Activated T-cell treated with anti-CD3 and anti-CD28 coated beads, Interleukin-2, amount 50 U/mL, for 72 hours (primary cell): ENCODE measurements at regions not wholly inside any gene's neighbourhood (a gene's known extent, or its start where the extent isn't known, plus 50 kb on each side); places are given as distances from the start of the nearest gene placed in this dataset.

ENCODE experiments used
- ATAC-seq, 2 donors: fragments of 150-1000 bp; cut with Tn5 transposase; replicated peaks in 1 of 2; 2 replicates each; pipeline ENCODE4 v1.10.0; 2021; ENCODE audit warnings: moderate library complexity in 2 of 2, mild to moderate bottlenecking in 1 of 2
- DNase-seq, 2 donors: peaks; one replicate each; pipeline ENCODE4 v3.0.0; 2021 to 2022; ENCODE audit warnings: mixed read lengths in 1 of 2
- H3K27ac Mint-ChIP-seq: one replicate; pipeline ENCODE4 v1.8.0; 2022; ENCODE audit warnings: mild to moderate bottlenecking, moderate library complexity, mixed read lengths
- H3K27me3 Mint-ChIP-seq: one replicate; pipeline ENCODE4 v1.8.0; 2022; ENCODE audit warnings: low read depth, mixed read lengths
- H3K36me3 Mint-ChIP-seq, 2 donors: one replicate each; pipeline ENCODE4 v1.8.0; 2022; ENCODE audit warnings: mixed read lengths in 2 of 2, mild to moderate bottlenecking in 1 of 2; ENCODE audit not compliant: insufficient read depth in 2 of 2
- H3K4me1 Mint-ChIP-seq: one replicate; pipeline ENCODE4 v1.8.0; 2022; ENCODE audit warnings: low read depth, mixed read lengths
- H3K4me3 Mint-ChIP-seq, 2 donors: one replicate each; pipeline ENCODE4 v1.8.0; 2022; ENCODE audit warnings: mild to moderate bottlenecking in 2 of 2, mixed read lengths in 2 of 2, moderate library complexity in 2 of 2
- H3K9me3 Mint-ChIP-seq, 2 donors: one replicate each; pipeline ENCODE4 v1.8.0; 2022; ENCODE audit warnings: mixed read lengths in 2 of 2

GRCh38 chr2:173614265-173614930 is 259.7 kb downstream of the CDCA7 start:
- Mint-ChIP-seq H3K4me3 (no peak overlapping the region), H3K27me3 (peaks cover 20% of the 10 kb centered on the region), H3K4me1 (no peaks in the 10 kb centered on the region), H3K36me3 (no peaks in the 10 kb centered on the region), H3K9me3 (no peaks in the 10 kb centered on the region), H3K27ac (no peak overlapping the region)
- DNase-seq (no peak), ATAC-seq (no peak)

- DNase-seq (no peak), ATAC-seq (no peak)
- no peaks in the 10 kb centered on the region for H3K36me3 Mint-ChIP-seq
- no peaks in the 10 kb centered on the region for H3K4me1 Mint-ChIP-seq
- no peak overlapping the region for H3K4me3 Mint-ChIP-seq
- no peak overlapping the region for H3K27ac Mint-ChIP-seq
- H3K9me3 Mint-ChIP-seq = no peaks in the 10 kb centered on the region
- no peaks in the 10 kb centered on the region for H3K27me3 Mint-ChIP-seq
Observed at GRCh38 chr2:173623438-173624319, 269.0 kb downstream of the CDCA7 start.

- ATAC-seq (no peak), DNase-seq (no peak)
- Mint-ChIP-seq H3K9me3 (no peaks in the 10 kb centered on the region), H3K4me3 (no peak overlapping the region), H3K27me3 (no peaks in the 10 kb centered on the region), H3K36me3 (no peaks in the 10 kb centered on the region), H3K27ac (no peak overlapping the region), H3K4me1 (no peaks in the 10 kb centered on the region)
Observed at GRCh38 chr2:173625315-173625714, 270.6 kb downstream of the CDCA7 start.

GRCh38 chr2:173629076-173629475 is 274.4 kb downstream of the CDCA7 start:
- Mint-ChIP-seq H3K4me3 (no peak overlapping the region), H3K4me1 (no peaks in the 10 kb centered on the region), H3K27me3 (peaks cover 5% of the 10 kb centered on the region), H3K9me3 (no peaks in the 10 kb centered on the region), H3K27ac (no peak overlapping the region), H3K36me3 (no peaks in the 10 kb centered on the region)
- no peak for ATAC-seq
- DNase-seq = no peak

GRCh38 chr2:173630425-173631126 is 275.9 kb downstream of the CDCA7 start:
- Mint-ChIP-seq H3K27me3 (peaks cover 10% of the 10 kb centered on the region), H3K4me3 (no peak overlapping the region), H3K27ac (no peak overlapping the region), H3K36me3 (no peaks in the 10 kb centered on the region), H3K4me1 (no peaks in the 10 kb centered on the region), H3K9me3 (no peaks in the 10 kb centered on the region)
- DNase-seq (no peak), ATAC-seq (no peak)

GRCh38 chr2:173631127-173631460 is 276.4 kb downstream of the CDCA7 start:
- Mint-ChIP-seq H3K4me1 (no peaks in the 10 kb centered on the region), H3K36me3 (no peaks in the 10 kb centered on the region), H3K27ac (no peak overlapping the region), H3K27me3 (peaks cover 11% of the 10 kb centered on the region), H3K9me3 (no peaks in the 10 kb centered on the region), H3K4me3 (no peak overlapping the region)
- DNase-seq (no peak), ATAC-seq (no peak)

GRCh38 chr2:173644146-173644545 is 289.5 kb downstream of the CDCA7 start:
- Mint-ChIP-seq H3K36me3 (no peaks in the 10 kb centered on the region), H3K4me1 (no peaks in the 10 kb centered on the region), H3K9me3 (no peaks in the 10 kb centered on the region), H3K27ac (no peak overlapping the region), H3K27me3 (peaks cover 6% of the 10 kb centered on the region), H3K4me3 (no peak overlapping the region)
- ATAC-seq = no peak
- DNase-seq = no peak

GRCh38 chr2:173647681-173648311 is 293.1 kb downstream of the CDCA7 start:
- no peaks in the 10 kb centered on the region for H3K36me3 Mint-ChIP-seq
- no peaks in the 10 kb centered on the region for H3K9me3 Mint-ChIP-seq
- H3K27ac Mint-ChIP-seq = no peak overlapping the region
- ATAC-seq = no peak
- no peak overlapping the region for H3K4me3 Mint-ChIP-seq
- no peaks in the 10 kb centered on the region for H3K4me1 Mint-ChIP-seq
- no peaks in the 10 kb centered on the region for H3K27me3 Mint-ChIP-seq
- no peak for DNase-seq

GRCh38 chr2:173648816-173649215 is 294.1 kb downstream of the CDCA7 start:
- Mint-ChIP-seq H3K27me3 (no peaks in the 10 kb centered on the region), H3K4me3 (no peak overlapping the region), H3K9me3 (no peaks in the 10 kb centered on the region), H3K36me3 (no peaks in the 10 kb centered on the region), H3K27ac (no peak overlapping the region), H3K4me1 (no peaks in the 10 kb centered on the region)
- no peak for ATAC-seq
- no peak for DNase-seq

GRCh38 chr2:173649527-173650219 is 295.0 kb downstream of the CDCA7 start:
- no peaks in the 10 kb centered on the region for H3K36me3 Mint-ChIP-seq
- H3K4me1 Mint-ChIP-seq = no peaks in the 10 kb centered on the region
- H3K9me3 Mint-ChIP-seq = no peaks in the 10 kb centered on the region
- DNase-seq = no peak
- H3K27me3 Mint-ChIP-seq = no peaks in the 10 kb centered on the region
- no peak overlapping the region for H3K27ac Mint-ChIP-seq
- no peak for ATAC-seq
- no peak overlapping the region for H3K4me3 Mint-ChIP-seq

- Mint-ChIP-seq H3K27ac (no peak overlapping the region), H3K36me3 (no peaks in the 10 kb centered on the region), H3K9me3 (no peaks in the 10 kb centered on the region), H3K4me3 (no peak overlapping the region), H3K4me1 (no peaks in the 10 kb centered on the region), H3K27me3 (no peaks in the 10 kb centered on the region)
- DNase-seq (no peak), ATAC-seq (no peak)
Observed at GRCh38 chr2:173651891-173652290, 297.2 kb downstream of the CDCA7 start.

GRCh38 chr2:173652311-173652710 is 297.6 kb downstream of the CDCA7 start:
- ATAC-seq (no peak), DNase-seq (no peak)
- no peak overlapping the region for H3K27ac Mint-ChIP-seq
- H3K4me1 Mint-ChIP-seq = no peaks in the 10 kb centered on the region
- H3K9me3 Mint-ChIP-seq = no peaks in the 10 kb centered on the region
- no peaks in the 10 kb centered on the region for H3K27me3 Mint-ChIP-seq
- H3K4me3 Mint-ChIP-seq = no peak overlapping the region
- H3K36me3 Mint-ChIP-seq = no peaks in the 10 kb centered on the region
